ENCODE measurements at regions not wholly inside any gene's neighbourhood (a gene's known extent, or its start where the extent isn't known, plus 50 kb on each side); places are given as distances from the start of the nearest gene placed in this dataset.
"Not testable (repeated sequence)": the region's sequence is repeated elsewhere in the genome, so short reads cannot be mapped to it uniquely, and the experiment has no call there.

GRCh38 chr14:106315436-106315835, 789.1 kb downstream of the TMEM121 start:
- H3K4me3 ChIP-seq (ENCODE audit: low read depth, low read length), result no peak overlapping the region
- no peak for TF ChIP-seq CTCF (IDR thresholded peaks at IDR 0.05; ENCODE audit: low read depth, low read length)

- H3K4me3 ChIP-seq (ENCODE audit: low read depth, low read length), result no peak overlapping the region
- no peak for TF ChIP-seq CTCF (IDR thresholded peaks at IDR 0.05; ENCODE audit: low read depth, low read length)
Observed at GRCh38 chr14:106317593-106317992, 791.2 kb downstream of the TMEM121 start.

GRCh38 chr14:106318700-106319099, 792.3 kb downstream of the TMEM121 start:
- no peak for TF ChIP-seq CTCF (IDR thresholded peaks at IDR 0.05; ENCODE audit: low read depth, low read length)
- H3K4me3 ChIP-seq (ENCODE audit: low read depth, low read length), result no peak overlapping the region

- H3K4me3 ChIP-seq (ENCODE audit: low read depth, low read length), result not testable (repeated sequence)
Observed at GRCh38 chr14:106323970-106324369, 797.6 kb downstream of the TMEM121 start.

- no peak for TF ChIP-seq CTCF (IDR thresholded peaks at IDR 0.05; ENCODE audit: low read depth, low read length)
- H3K4me3 ChIP-seq (ENCODE audit: low read depth, low read length), result no peak overlapping the region
Observed at GRCh38 chr14:106327234-106327633, 800.9 kb downstream of the TMEM121 start.

- H3K4me3 ChIP-seq (ENCODE audit: low read depth, low read length), result not testable (repeated sequence)
Observed at GRCh38 chr14:106327702-106328353, 801.4 kb downstream of the TMEM121 start.

- H3K4me3 ChIP-seq (ENCODE audit: low read depth, low read length), result not testable (repeated sequence)
Observed at GRCh38 chr14:106329243-106329642, 802.9 kb downstream of the TMEM121 start.

- not testable (repeated sequence) for H3K4me3 ChIP-seq (ENCODE audit: low read depth, low read length)
Observed at GRCh38 chr14:106329987-106330774, 803.8 kb downstream of the TMEM121 start.

- H3K4me3 ChIP-seq (ENCODE audit: low read depth, low read length), result not testable (repeated sequence)
Observed at GRCh38 chr14:106334428-106335109, 808.2 kb downstream of the TMEM121 start.

GRCh38 chr14:106335110-106335429, 808.7 kb downstream of the TMEM121 start:
- H3K4me3 ChIP-seq (ENCODE audit: low read depth, low read length), result not testable (repeated sequence)

- not testable (repeated sequence) for H3K4me3 ChIP-seq (ENCODE audit: low read depth, low read length)
Observed at GRCh38 chr14:106338775-106339174, 812.4 kb downstream of the TMEM121 start.

GRCh38 chr14:106340658-106341057, 814.3 kb downstream of the TMEM121 start:
- not testable (repeated sequence) for H3K4me3 ChIP-seq (ENCODE audit: low read depth, low read length)

GRCh38 chr14:106341161-106341560, 814.8 kb downstream of the TMEM121 start:
- not testable (repeated sequence) for H3K4me3 ChIP-seq (ENCODE audit: low read depth, low read length)
